ENCODE measurements at regions not wholly inside any gene's neighbourhood (a gene's known extent, or its start where the extent isn't known, plus 50 kb on each side); places are given as distances from the start of the nearest gene placed in this dataset.

GRCh38 chr4:156414406-156414805 is 460.7 kb upstream of the CTSO start:
- ATAC-seq (no peak), DNase-seq (ENCODE audit: low read depth in 1 of 2, low spot score in 1 of 2) (no peak), FAIRE-seq (no peak)
- no peaks in the 10 kb centered on the region for H3K9me3 ChIP-seq
- no peak overlapping the region for H3K27ac ChIP-seq
- no peaks in the 10 kb centered on the region for H3K4me1 ChIP-seq
- no peak overlapping the region for H3K4me2 ChIP-seq
- ChIA-PET CTCF (no interaction called here), POLR2A (interaction anchor here (0.7 kb wide), 1 partner anchor 855 kb away, joined by 4 read pairs; no protein-coding TSS in a partner anchor)
- TF ChIP-seq E2F6 (IDR thresholded peaks at IDR 0.05; ENCODE audit: borderline replicate concordance, low read depth) = no peak
- TF ChIP-seq CEBPB (IDR thresholded peaks at IDR 0.05) = no peak
- no peak for TF ChIP-seq PBX3 (IDR thresholded peaks at IDR 0.05)
- no peak for TF ChIP-seq FOXS1 (CRISPR knock-in tag; IDR thresholded peaks at IDR 0.05)
- TF ChIP-seq HOXB5 (CRISPR knock-in tag; IDR thresholded peaks at IDR 0.05) = no peak
- no peak for TF ChIP-seq HES2 (IDR thresholded peaks at IDR 0.05)
- TF ChIP-seq HEYL (CRISPR knock-in tag; IDR thresholded peaks at IDR 0.05) = no peak
- no peak overlapping the region for H3K4me3 ChIP-seq

- ChIA-PET POLR2A (no interaction called here), CTCF (no interaction called here)
- 20% methylated on average over 3 of the region's 3 CpGs for WGBS (ENCODE audit: missing lambda C conversion rate)
- H3K4me3 ChIP-seq = no peak overlapping the region
- no peak overlapping the region for H3K4me2 ChIP-seq
- DNase-seq (ENCODE audit: low read depth in 1 of 2, low spot score in 1 of 2) (no peak), FAIRE-seq (no peak), ATAC-seq (no peak)
- no peaks in the 10 kb centered on the region for H3K9me3 ChIP-seq
- no peak overlapping the region for H3K27ac ChIP-seq
- H3K4me1 ChIP-seq = no peaks in the 10 kb centered on the region
- no peak for TF ChIP-seq USF2 (IDR thresholded peaks at IDR 0.05)
- TF ChIP-seq HMGXB4 (CRISPR knock-in tag; IDR thresholded peaks at IDR 0.05; ENCODE audit: borderline replicate concordance) = no peak
- TF ChIP-seq EHF (CRISPR knock-in tag; IDR thresholded peaks at IDR 0.05) = no peak
- TF ChIP-seq ZNF302 (CRISPR knock-in tag; IDR thresholded peaks at IDR 0.05) = no peak
- TF ChIP-seq RFX5 (IDR thresholded peaks at IDR 0.05) = no peak
- TF ChIP-seq EHMT2 (IDR thresholded peaks at IDR 0.05; ENCODE audit: low read depth) = no peak
- no peak for TF ChIP-seq HDAC2 (IDR thresholded peaks at IDR 0.05)
- TF ChIP-seq ZSCAN20 (CRISPR knock-in tag; IDR thresholded peaks at IDR 0.05) = no peak
Observed at GRCh38 chr4:156413239-156414135, 459.8 kb upstream of the CTSO start.

GRCh38 chr4:156411531-156411930 is 457.9 kb upstream of the CTSO start:
- ATAC-seq = no peak
- no peak overlapping the region for H3K4me3 ChIP-seq
- TF ChIP-seq NR3C1 (IDR thresholded peaks at IDR 0.05) (no peak), FOXS1 (CRISPR knock-in tag; IDR thresholded peaks at IDR 0.05) (no peak), MAFK (IDR thresholded peaks at IDR 0.05; ENCODE audit: partially characterized antibody) (no peak), HMGXB4 (CRISPR knock-in tag; IDR thresholded peaks at IDR 0.05; ENCODE audit: borderline replicate concordance) (no peak), MAZ (IDR thresholded peaks at IDR 0.05; ENCODE audit: borderline replicate concordance, low read depth, low read length) (no peak), TFCP2L1 (CRISPR knock-in tag; IDR thresholded peaks at IDR 0.05) (no peak), GATA3 (IDR thresholded peaks at IDR 0.05; ENCODE audit: borderline replicate concordance) (no peak), CBX8 (IDR thresholded peaks at IDR 0.05) (no peak), RNF2 (IDR thresholded peaks at IDR 0.05; ENCODE audit: borderline replicate concordance, low read depth) (no peak), BCL3 (IDR thresholded peaks at IDR 0.05) (no peak), USF2 (IDR thresholded peaks at IDR 0.05) (no peak), ZC3H11A (IDR thresholded peaks at IDR 0.05) (no peak), CEBPB (IDR thresholded peaks at IDR 0.05) (no peak)
- ChIA-PET CTCF (no interaction called here), POLR2A (no interaction called here)
- no peaks in the 10 kb centered on the region for H3K4me1 ChIP-seq
- 28% methylated on average over 2 of the region's 2 CpGs for WGBS (ENCODE audit: missing lambda C conversion rate)
- no peak for FAIRE-seq
- DNase-seq (ENCODE audit: low read depth in 1 of 2, low spot score in 1 of 2) = no peak
- no peak overlapping the region for H3K4me2 ChIP-seq
- H3K27ac ChIP-seq = no peak overlapping the region
- no peaks in the 10 kb centered on the region for H3K9me3 ChIP-seq

All from A549 (cell line).